Endothelial cell of umbilical vein (primary cell): ENCODE measurements at regions not wholly inside any gene's neighbourhood (a gene's known extent, or its start where the extent isn't known, plus 50 kb on each side); places are given as distances from the start of the nearest gene placed in this dataset.

Source experiments
- POLR2A ChIP-seq: IDR thresholded peaks from 2 replicates; pipeline ENCODE4 v1.6.1; 2012; ENCODE audit warnings: low read depth, mild to moderate bottlenecking, control low read depth, low read length
- POLR2AphosphoS5 ChIP-seq: IDR thresholded peaks from 2 replicates; pipeline ENCODE4 v1.6.1; 2012; ENCODE audit warnings: low read depth, mild to moderate bottlenecking, control low read depth, low read length, moderate library complexity; ENCODE audit not compliant: insufficient read depth
- TF ChIP-seq, protein P1 (sequence below), 2 donors: IDR thresholded peaks; 1 replicate in 1 of 2; 2 replicates in 1 of 2; pipeline ENCODE4 v1.5.1; 2011; ENCODE audit warnings: low read length in 2 of 2, mild to moderate bottlenecking in 2 of 2, moderate library complexity in 2 of 2, control low read depth in 1 of 2, inconsistent platforms in 1 of 2, low read depth in 1 of 2; ENCODE audit not compliant: insufficient read depth in 1 of 2; ENCODE audit errors: extremely low read depth in 1 of 2
- TF ChIP-seq, protein P2 (sequence below): IDR thresholded peaks from 2 replicates; pipeline ENCODE4 v1.6.1; 2011; ENCODE audit not compliant: insufficient read depth, insufficient read length

DNA sequence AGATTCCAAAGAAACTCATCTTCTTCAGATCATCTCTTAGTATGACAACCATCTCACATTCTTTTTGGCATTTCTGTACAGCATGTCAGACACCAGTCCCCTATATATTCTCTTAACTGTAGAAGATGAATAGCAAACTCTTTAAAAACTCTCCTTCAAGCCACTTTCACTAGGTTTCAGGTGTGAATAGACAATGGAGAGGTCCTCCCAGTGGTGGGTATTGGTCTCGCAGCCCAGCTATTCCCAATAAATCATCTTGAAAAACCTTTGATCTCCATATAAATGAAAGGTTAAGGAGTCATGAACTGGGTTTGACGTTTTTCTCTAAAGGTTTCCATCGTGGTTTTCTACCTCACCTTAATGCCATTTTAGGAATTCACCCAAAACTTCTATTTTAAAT is 180.0 kb downstream of the GJA1 start:
- TF ChIP-seq, protein P1, sequence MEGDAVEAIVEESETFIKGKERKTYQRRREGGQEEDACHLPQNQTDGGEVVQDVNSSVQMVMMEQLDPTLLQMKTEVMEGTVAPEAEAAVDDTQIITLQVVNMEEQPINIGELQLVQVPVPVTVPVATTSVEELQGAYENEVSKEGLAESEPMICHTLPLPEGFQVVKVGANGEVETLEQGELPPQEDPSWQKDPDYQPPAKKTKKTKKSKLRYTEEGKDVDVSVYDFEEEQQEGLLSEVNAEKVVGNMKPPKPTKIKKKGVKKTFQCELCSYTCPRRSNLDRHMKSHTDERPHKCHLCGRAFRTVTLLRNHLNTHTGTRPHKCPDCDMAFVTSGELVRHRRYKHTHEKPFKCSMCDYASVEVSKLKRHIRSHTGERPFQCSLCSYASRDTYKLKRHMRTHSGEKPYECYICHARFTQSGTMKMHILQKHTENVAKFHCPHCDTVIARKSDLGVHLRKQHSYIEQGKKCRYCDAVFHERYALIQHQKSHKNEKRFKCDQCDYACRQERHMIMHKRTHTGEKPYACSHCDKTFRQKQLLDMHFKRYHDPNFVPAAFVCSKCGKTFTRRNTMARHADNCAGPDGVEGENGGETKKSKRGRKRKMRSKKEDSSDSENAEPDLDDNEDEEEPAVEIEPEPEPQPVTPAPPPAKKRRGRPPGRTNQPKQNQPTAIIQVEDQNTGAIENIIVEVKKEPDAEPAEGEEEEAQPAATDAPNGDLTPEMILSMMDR (IDR thresholded peaks at IDR 0.05; ENCODE audit: extremely low read depth in 1 of 2, insufficient read depth in 1 of 2, low read depth in 1 of 2, low read length in 2 of 2): peak; percentile 4 to 15
- TF ChIP-seq, protein P2, sequence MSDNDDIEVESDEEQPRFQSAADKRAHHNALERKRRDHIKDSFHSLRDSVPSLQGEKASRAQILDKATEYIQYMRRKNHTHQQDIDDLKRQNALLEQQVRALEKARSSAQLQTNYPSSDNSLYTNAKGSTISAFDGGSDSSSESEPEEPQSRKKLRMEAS: no peak
- TF ChIP-seq POLR2A (no peak), POLR2AphosphoS5 (no peak)
